ENCODE measurements at regions not wholly inside any gene's neighbourhood (a gene's known extent, or its start where the extent isn't known, plus 50 kb on each side); places are given as distances from the start of the nearest gene placed in this dataset.

DNA sequence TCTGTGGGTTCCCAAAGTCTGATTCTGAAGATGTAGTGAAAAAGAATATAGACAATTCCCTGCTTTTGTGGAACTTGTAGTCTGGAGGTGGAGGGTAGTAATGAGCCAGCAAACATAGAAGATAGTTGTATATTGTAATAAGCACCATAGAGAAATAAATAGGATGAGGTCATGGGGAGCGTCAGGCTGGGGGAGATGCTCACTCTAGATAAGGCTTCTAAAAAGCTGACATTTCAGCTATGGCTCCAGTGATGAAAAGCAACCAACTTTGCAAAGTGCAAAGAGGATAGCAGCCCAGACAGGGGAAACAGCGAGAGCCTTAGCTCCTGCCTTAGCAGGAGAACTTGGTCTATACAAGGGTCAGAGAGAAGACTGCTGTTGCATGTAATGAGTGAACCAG lies 98.0 kb upstream of the RALGPS2 start:
- peaks cover 13% of the 10 kb centered on the region for H3K4me1 ChIP-seq (ENCODE audit: control insufficient read depth, insufficient read depth, low read length)
- no peak overlapping the region for H3K4me3 ChIP-seq (ENCODE audit: low read length)
- no peak overlapping the region for H3K9ac ChIP-seq (ENCODE audit: low read depth, low read length)
- H3K27me3 ChIP-seq (ENCODE audit: control insufficient read depth, insufficient read depth, low read length): no peaks in the 10 kb centered on the region
- no peaks in the 10 kb centered on the region for H3K36me3 ChIP-seq (ENCODE audit: insufficient read depth, low read length)
- H3K4me2 ChIP-seq (ENCODE audit: low read length): no peak overlapping the region
- no peaks in the 10 kb centered on the region for H3K9me3 ChIP-seq (replicated peaks; ENCODE audit: low read length)

DNA sequence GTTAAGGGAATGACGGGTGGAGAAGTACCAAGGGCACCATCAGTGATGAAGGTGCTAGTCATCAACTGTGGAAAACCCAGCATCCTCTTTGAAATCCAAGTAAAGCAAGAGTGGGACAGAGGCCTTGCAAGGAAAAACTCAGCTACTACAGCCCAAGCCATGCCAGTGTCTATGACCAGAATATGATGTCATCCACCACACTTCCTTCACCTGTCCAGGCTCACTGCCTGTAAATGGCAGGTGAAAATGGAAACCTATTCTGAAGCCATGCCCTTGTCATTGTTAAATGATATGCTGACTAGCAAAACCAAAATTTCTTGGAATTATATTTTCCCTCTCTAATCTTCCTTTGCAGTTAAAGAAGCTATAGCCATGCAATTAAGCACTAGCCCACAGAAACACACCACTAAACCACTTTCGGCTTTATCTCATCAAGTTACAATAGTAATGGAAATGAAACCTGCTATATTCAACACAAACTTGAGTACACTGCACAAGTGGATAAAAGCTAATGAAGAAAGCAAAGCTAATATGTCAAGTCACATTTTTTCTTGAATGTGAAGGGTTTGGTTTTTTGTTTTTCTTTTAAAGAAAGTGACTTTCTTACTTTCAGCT lies 96.3 kb upstream of the RALGPS2 start:
- Histone ChIP-seq H3K36me3 (ENCODE audit: insufficient read depth, low read length) (no peaks in the 10 kb centered on the region), H3K4me3 (ENCODE audit: low read length) (no peak overlapping the region), H3K4me1 (ENCODE audit: control insufficient read depth, insufficient read depth, low read length) (peaks cover 18% of the 10 kb centered on the region), H3K4me2 (ENCODE audit: low read length) (no peak overlapping the region), H3K27me3 (ENCODE audit: control insufficient read depth, insufficient read depth, low read length) (no peaks in the 10 kb centered on the region), H3K9ac (ENCODE audit: low read depth, low read length) (no peak overlapping the region), H3K9me3 (replicated peaks; ENCODE audit: low read length) (no peaks in the 10 kb centered on the region)

DNA sequence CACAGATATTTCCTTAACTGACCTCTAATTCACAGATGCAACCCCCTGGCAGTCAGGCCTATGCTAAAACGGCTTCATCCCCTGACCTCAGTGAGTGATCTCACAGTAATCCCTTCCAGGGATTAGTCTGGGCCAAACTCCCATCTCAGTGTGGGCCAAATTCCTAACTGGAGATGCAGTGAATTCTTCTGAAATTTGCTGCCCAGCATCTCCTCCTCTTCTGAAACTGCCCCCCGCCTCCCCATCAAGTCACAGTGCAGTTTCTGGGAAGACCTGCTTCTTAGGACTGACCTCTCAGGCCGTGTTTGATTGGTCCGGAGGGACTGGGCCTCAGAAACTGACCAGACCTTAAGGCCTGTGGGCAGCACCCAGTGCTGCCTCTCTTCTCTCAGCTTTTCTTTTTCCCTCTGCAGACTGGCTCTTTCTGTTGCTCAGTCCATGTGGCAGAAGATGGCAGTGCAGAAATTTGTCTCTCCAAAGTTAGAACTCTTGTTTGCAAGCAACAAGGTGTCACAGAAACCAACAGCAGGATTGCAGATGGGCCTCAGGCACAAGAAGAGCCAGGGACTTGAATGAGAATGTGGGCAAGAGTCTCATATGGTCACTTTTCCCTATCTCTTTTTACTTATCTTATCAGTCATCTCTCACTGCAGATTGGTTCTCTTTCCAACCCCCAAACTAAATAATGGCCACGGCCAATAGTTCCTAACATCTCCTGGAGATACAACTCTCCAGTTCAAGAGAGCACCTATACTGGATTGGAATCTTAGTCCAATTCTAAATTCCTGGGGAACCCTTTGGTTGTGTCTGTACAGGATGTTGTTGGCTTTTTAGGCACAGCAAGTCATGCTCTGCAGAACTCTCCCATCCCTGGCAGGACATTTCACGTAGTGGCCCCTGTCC lies 95.5 kb upstream of the RALGPS2 start:
- Histone ChIP-seq H3K9me3 (replicated peaks; ENCODE audit: low read length) (no peaks in the 10 kb centered on the region), H3K27me3 (ENCODE audit: control insufficient read depth, insufficient read depth, low read length) (no peaks in the 10 kb centered on the region), H3K4me2 (ENCODE audit: low read length) (no peak overlapping the region), H3K4me1 (ENCODE audit: control insufficient read depth, insufficient read depth, low read length) (peaks cover 18% of the 10 kb centered on the region), H3K36me3 (ENCODE audit: insufficient read depth, low read length) (no peaks in the 10 kb centered on the region), H3K4me3 (ENCODE audit: low read length) (no peak overlapping the region), H3K9ac (ENCODE audit: low read depth, low read length) (no peak overlapping the region)

DNA sequence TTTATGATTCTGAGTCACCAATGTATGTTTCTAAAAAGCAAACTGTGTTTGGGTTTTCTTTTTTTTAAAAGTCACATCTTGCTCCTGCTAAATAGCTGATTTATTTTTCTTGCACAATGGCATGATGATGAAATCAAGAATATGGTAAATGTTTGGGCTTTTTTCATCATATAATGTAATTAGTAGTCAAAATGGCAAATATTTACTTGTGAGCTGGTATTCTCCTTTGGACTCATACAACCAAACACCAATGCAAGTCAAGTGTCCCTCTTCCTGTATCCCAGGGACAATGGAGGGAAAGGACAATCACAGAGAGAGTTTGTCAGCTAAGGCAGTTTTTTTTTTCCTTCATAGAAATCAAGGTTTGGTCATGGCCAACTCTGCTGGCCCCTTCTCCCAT lies 94.6 kb upstream of the RALGPS2 start:
- Histone ChIP-seq H3K36me3 (ENCODE audit: insufficient read depth, low read length) (no peaks in the 10 kb centered on the region), H3K9ac (ENCODE audit: low read depth, low read length) (no peak overlapping the region), H3K9me3 (replicated peaks; ENCODE audit: low read length) (no peaks in the 10 kb centered on the region), H3K4me1 (ENCODE audit: control insufficient read depth, insufficient read depth, low read length) (peaks cover 18% of the 10 kb centered on the region), H3K4me2 (ENCODE audit: low read length) (no peak overlapping the region), H3K4me3 (ENCODE audit: low read length) (no peak overlapping the region), H3K27me3 (ENCODE audit: control insufficient read depth, insufficient read depth, low read length) (no peaks in the 10 kb centered on the region)

DNA sequence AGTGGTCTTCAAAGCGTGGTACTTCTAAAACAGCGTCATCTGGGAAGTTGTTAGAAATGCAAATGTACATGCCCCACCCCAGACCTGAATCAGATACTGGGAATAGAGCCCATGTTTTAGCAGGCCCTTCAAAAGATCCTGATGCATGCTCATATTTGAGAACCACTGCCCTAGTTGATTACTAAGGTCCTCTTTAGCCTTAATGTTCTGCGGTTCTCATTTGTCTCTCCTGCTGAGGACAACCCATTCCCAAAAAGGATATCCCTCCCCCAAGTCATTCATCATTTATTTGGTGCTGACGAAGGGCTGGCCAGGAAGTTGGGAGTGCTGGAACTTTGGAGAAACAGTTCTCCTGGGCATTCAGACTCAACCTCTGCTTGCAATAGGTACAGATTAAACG lies 92.4 kb upstream of the RALGPS2 start:
- Histone ChIP-seq H3K4me1 (ENCODE audit: control insufficient read depth, insufficient read depth, low read length) (peaks cover 18% of the 10 kb centered on the region), H3K9me3 (replicated peaks; ENCODE audit: low read length) (no peaks in the 10 kb centered on the region), H3K9ac (ENCODE audit: low read depth, low read length) (no peak overlapping the region), H3K27me3 (ENCODE audit: control insufficient read depth, insufficient read depth, low read length) (no peaks in the 10 kb centered on the region), H3K4me3 (ENCODE audit: low read length) (no peak overlapping the region), H3K4me2 (ENCODE audit: low read length) (no peak overlapping the region), H3K36me3 (ENCODE audit: insufficient read depth, low read length) (no peaks in the 10 kb centered on the region)

DNA sequence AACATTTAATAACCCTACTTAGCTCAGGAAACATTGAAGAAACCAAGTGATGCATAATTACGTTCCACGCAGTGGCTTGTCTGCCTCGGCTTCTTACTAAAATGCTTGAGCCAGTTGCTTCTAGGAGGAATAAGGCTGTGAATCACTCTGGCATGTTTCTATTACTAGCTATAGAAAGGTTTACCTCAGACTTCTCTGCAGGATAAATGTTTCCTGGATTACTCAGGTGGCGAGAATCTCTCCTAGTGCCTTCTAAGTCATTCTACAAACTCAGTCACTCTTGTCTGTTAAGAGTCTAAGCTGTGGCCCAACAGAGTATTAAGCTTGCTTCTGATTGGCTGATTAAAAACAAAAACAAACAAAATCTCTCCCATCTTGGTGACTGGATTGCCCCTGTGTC lies 92.0 kb upstream of the RALGPS2 start:
- H3K4me1 ChIP-seq (ENCODE audit: control insufficient read depth, insufficient read depth, low read length): peaks cover 18% of the 10 kb centered on the region

DNA sequence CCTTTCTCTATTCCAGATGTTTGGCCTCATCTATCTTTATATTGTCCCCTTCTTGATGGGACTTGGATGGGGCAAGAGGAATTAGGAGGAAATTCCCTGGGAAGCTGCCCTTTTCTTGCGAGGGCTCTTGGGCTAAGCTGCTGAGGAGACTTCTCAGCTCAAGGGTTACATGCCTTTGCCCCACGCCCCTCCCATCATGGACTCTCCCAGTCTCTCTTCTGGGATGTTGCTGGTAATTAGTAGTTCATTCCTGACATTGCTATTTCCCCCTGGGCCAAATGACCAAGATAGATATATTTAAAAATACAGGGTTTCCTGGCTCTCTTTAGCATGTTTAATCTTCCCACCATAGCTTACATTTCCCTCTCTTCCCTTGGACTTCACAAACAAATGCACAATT lies 90.6 kb upstream of the RALGPS2 start:
- Histone ChIP-seq H3K4me2 (ENCODE audit: low read length) (no peak overlapping the region), H3K4me1 (ENCODE audit: control insufficient read depth, insufficient read depth, low read length) (peaks cover 10% of the 10 kb centered on the region), H3K27me3 (ENCODE audit: control insufficient read depth, insufficient read depth, low read length) (no peaks in the 10 kb centered on the region), H3K9ac (ENCODE audit: low read depth, low read length) (no peak overlapping the region), H3K4me3 (ENCODE audit: low read length) (no peak overlapping the region), H3K9me3 (replicated peaks; ENCODE audit: low read length) (no peaks in the 10 kb centered on the region), H3K36me3 (ENCODE audit: insufficient read depth, low read length) (no peaks in the 10 kb centered on the region)

More for the DNA sequence above, 92.0 kb upstream of the RALGPS2 start:
- H3K27me3 ChIP-seq (ENCODE audit: control insufficient read depth, insufficient read depth, low read length): no peaks in the 10 kb centered on the region
- no peaks in the 10 kb centered on the region for H3K9me3 ChIP-seq (replicated peaks; ENCODE audit: low read length)
- H3K36me3 ChIP-seq (ENCODE audit: insufficient read depth, low read length): no peaks in the 10 kb centered on the region
- H3K4me3 ChIP-seq (ENCODE audit: low read length): no peak overlapping the region
- H3K4me2 ChIP-seq (ENCODE audit: low read length): no peak overlapping the region
- H3K9ac ChIP-seq (ENCODE audit: low read depth, low read length): no peak overlapping the region

DNA sequence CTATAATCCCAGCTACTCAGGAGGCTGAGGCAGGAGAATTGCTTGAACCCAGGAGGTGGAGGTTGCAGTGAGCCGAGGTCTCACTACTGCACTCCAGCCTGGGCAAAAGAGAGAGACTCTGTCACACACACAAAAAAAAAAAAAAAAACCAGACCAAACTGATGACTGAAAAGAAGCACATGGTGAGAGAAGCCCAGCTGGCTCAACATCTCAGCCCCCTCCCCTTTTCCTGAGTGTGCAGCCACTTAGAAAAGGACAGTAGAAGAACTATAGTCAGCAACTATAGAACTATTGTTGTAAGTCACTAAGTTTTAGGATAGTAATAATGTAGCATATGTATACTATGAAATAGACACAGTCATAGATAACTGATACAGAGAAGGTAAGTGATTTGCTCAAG lies 87.2 kb upstream of the RALGPS2 start:
- Histone ChIP-seq H3K27me3 (ENCODE audit: control insufficient read depth, insufficient read depth, low read length) (no peaks in the 10 kb centered on the region), H3K9ac (ENCODE audit: low read depth, low read length) (no peak overlapping the region), H3K4me1 (ENCODE audit: control insufficient read depth, insufficient read depth, low read length) (peaks cover 5% of the 10 kb centered on the region), H3K4me2 (ENCODE audit: low read length) (no peak overlapping the region), H3K9me3 (replicated peaks; ENCODE audit: low read length) (no peaks in the 10 kb centered on the region), H3K4me3 (ENCODE audit: low read length) (no peak overlapping the region), H3K36me3 (ENCODE audit: insufficient read depth, low read length) (no peaks in the 10 kb centered on the region)

DNA sequence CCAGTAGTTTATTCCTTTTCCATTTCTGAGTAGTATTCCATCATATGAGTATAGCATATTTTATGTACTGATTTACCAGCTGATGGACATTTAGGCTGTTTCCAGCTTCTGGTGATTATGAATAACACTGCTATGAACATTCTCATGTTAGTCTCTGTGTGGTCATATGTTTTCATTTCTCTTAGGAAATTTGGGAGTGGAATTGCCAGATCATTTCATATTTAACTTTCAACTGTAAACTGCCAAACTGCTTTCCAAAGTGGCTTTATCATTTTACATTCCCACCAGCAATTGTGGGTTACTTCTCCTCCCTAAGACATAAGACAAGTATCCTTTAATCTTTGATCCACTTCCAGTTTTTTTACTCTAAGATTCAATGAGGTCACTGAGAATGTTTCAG lies 85.7 kb upstream of the RALGPS2 start:
- H3K9me3 ChIP-seq (replicated peaks; ENCODE audit: low read length): no peaks in the 10 kb centered on the region
- no peak overlapping the region for H3K4me3 ChIP-seq (ENCODE audit: low read length)
- H3K36me3 ChIP-seq (ENCODE audit: insufficient read depth, low read length): no peaks in the 10 kb centered on the region
- H3K4me1 ChIP-seq (ENCODE audit: control insufficient read depth, insufficient read depth, low read length): peaks cover 6% of the 10 kb centered on the region
- H3K4me2 ChIP-seq (ENCODE audit: low read length): no peak overlapping the region
- H3K9ac ChIP-seq (ENCODE audit: low read depth, low read length): no peak overlapping the region
- H3K27me3 ChIP-seq (ENCODE audit: control insufficient read depth, insufficient read depth, low read length): no peaks in the 10 kb centered on the region

DNA sequence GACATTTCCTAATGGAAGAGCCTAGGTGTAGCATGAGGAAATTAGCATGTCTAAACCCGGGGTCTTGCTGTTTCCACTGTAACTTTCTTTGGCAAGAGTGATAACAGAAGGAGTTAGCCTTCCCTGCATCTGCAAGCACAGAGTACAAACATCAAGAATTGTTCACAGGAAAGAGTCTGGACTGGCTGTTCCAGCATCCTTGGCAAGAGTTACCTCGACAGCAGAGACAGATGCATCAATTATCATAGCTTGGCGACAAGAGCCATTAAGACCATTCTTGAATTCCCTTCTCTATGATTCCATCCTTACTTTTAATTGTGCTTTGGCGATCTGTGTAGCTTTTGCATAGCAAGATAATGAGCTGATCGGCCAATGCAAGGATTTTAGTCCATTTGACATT lies 82.8 kb upstream of the RALGPS2 start:
- H3K9me3 ChIP-seq (replicated peaks; ENCODE audit: low read length): no peaks in the 10 kb centered on the region
- H3K4me2 ChIP-seq (ENCODE audit: low read length): no peak overlapping the region
- peaks cover 33% of the 10 kb centered on the region for H3K4me1 ChIP-seq (ENCODE audit: control insufficient read depth, insufficient read depth, low read length)
- H3K4me3 ChIP-seq (ENCODE audit: low read length): no peak overlapping the region
- H3K36me3 ChIP-seq (ENCODE audit: insufficient read depth, low read length): no peaks in the 10 kb centered on the region
- H3K9ac ChIP-seq (ENCODE audit: low read depth, low read length): no peak overlapping the region
- H3K27me3 ChIP-seq (ENCODE audit: control insufficient read depth, insufficient read depth, low read length): no peaks in the 10 kb centered on the region

DNA sequence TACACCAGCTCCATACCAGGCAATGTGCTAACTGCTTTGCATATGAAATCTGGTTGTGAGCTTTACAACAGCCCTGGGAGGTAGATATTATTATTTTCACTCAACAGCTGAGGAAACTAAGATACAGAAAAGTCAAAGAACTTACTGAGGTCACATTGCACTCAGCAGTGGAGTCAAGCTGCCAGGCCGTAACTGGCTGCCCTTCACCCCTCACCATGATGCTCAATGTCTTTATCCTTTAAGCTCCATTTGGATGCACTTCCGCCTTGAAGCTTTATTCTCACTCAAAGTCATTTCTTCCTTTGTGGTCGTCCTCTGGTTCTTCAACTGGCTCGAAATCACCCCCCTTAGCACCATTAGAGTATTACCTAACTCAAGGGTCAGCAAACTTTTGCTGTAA lies 81.7 kb upstream of the RALGPS2 start:
- peaks cover 33% of the 10 kb centered on the region for H3K4me1 ChIP-seq (ENCODE audit: control insufficient read depth, insufficient read depth, low read length)

DNA sequence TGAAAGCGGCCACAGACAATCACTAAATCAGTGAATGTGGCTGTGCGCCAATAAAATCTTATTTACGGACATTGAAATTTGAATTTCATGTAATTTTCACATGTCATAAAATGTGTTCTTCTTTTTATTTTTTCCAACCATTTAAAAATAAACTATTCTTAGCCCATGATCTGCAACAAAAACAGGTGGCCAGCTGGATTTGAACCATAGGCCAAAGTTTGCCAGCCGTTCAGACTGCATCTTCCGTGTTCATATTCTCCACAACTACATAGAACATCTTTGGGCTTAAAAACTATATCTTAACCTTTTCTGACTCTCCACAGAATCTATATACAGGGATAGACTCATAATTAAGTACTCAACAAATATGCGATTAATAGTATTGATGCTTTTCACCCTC lies 81.2 kb upstream of the RALGPS2 start:
- no peaks in the 10 kb centered on the region for H3K36me3 ChIP-seq (ENCODE audit: insufficient read depth, low read length)
- H3K27me3 ChIP-seq (ENCODE audit: control insufficient read depth, insufficient read depth, low read length): no peaks in the 10 kb centered on the region
- H3K4me1 ChIP-seq (ENCODE audit: control insufficient read depth, insufficient read depth, low read length): peaks cover 33% of the 10 kb centered on the region
- no peak overlapping the region for H3K9ac ChIP-seq (ENCODE audit: low read depth, low read length)
- no peak overlapping the region for H3K4me3 ChIP-seq (ENCODE audit: low read length)
- no peaks in the 10 kb centered on the region for H3K9me3 ChIP-seq (replicated peaks; ENCODE audit: low read length)
- no peak overlapping the region for H3K4me2 ChIP-seq (ENCODE audit: low read length)

More for the DNA sequence above, 81.7 kb upstream of the RALGPS2 start:
- Histone ChIP-seq H3K4me3 (ENCODE audit: low read length) (no peak overlapping the region), H3K9me3 (replicated peaks; ENCODE audit: low read length) (no peaks in the 10 kb centered on the region), H3K27me3 (ENCODE audit: control insufficient read depth, insufficient read depth, low read length) (no peaks in the 10 kb centered on the region), H3K36me3 (ENCODE audit: insufficient read depth, low read length) (no peaks in the 10 kb centered on the region), H3K9ac (ENCODE audit: low read depth, low read length) (no peak overlapping the region), H3K4me2 (ENCODE audit: low read length) (no peak overlapping the region)

Measured in skeletal muscle satellite cell (primary cell).